ENCODE measurements at regions not wholly inside any gene's neighbourhood (a gene's known extent, or its start where the extent isn't known, plus 50 kb on each side); places are given as distances from the start of the nearest gene placed in this dataset.

- TF ChIP-seq, protein P1, sequence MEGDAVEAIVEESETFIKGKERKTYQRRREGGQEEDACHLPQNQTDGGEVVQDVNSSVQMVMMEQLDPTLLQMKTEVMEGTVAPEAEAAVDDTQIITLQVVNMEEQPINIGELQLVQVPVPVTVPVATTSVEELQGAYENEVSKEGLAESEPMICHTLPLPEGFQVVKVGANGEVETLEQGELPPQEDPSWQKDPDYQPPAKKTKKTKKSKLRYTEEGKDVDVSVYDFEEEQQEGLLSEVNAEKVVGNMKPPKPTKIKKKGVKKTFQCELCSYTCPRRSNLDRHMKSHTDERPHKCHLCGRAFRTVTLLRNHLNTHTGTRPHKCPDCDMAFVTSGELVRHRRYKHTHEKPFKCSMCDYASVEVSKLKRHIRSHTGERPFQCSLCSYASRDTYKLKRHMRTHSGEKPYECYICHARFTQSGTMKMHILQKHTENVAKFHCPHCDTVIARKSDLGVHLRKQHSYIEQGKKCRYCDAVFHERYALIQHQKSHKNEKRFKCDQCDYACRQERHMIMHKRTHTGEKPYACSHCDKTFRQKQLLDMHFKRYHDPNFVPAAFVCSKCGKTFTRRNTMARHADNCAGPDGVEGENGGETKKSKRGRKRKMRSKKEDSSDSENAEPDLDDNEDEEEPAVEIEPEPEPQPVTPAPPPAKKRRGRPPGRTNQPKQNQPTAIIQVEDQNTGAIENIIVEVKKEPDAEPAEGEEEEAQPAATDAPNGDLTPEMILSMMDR (IDR thresholded peaks at IDR 0.05) = no peak
- TF ChIP-seq POLR2A (IDR thresholded peaks at IDR 0.05) = no peak
Observed at GRCh38 chr3:35857004-35857403, 217.7 kb downstream of the ARPP21 start.
